Endodermal cell (in vitro differentiated cells): ENCODE measurements at regions not wholly inside any gene's neighbourhood (a gene's known extent, or its start where the extent isn't known, plus 50 kb on each side); places are given as distances from the start of the nearest gene placed in this dataset.

ENCODE experiments used
- DNase-seq: peaks from one replicate; pipeline ENCODE4 v3.0.0-alpha.2; 2017
- H3K27ac ChIP-seq: 2 replicates; pipeline ENCODE4 v1.5.1; 2013; ENCODE audit warnings: mild to moderate bottlenecking, low read depth, low read length, moderate library complexity
- H3K27me3 ChIP-seq: 2 replicates; pipeline ENCODE4 v1.6.1; 2013; ENCODE audit warnings: mild to moderate bottlenecking, low read length, moderate library complexity; ENCODE audit not compliant: insufficient read depth, control insufficient read depth, poor library complexity, severe bottlenecking
- H3K36me3 ChIP-seq: 2 replicates; pipeline ENCODE4 v1.7.0; 2013; ENCODE audit warnings: mild to moderate bottlenecking, low read length, moderate library complexity; ENCODE audit not compliant: control insufficient read depth, insufficient read depth
- H3K4me1 ChIP-seq: one replicate; pipeline ENCODE4 v1.7.0; 2013; ENCODE audit warnings: low read length; ENCODE audit not compliant: control insufficient read depth, insufficient read depth
- H3K4me3 ChIP-seq: 2 replicates; pipeline ENCODE4 v1.5.1; 2013; ENCODE audit warnings: mild to moderate bottlenecking, low read length, moderate library complexity
- H3K9ac ChIP-seq: 2 replicates; pipeline ENCODE4 v1.6.1; 2013; ENCODE audit warnings: mild to moderate bottlenecking, low read length, moderate library complexity; ENCODE audit not compliant: poor library complexity, severe bottlenecking; ENCODE audit errors: extremely low read depth
- H3K9me3 ChIP-seq: 2 replicates; pipeline ENCODE4 v1.6.1; 2013; ENCODE audit warnings: mild to moderate bottlenecking, low read length, moderate library complexity; ENCODE audit not compliant: control insufficient read depth
- H3K27ac Mint-ChIP-seq: 2 replicates; pipeline ENCODE4 v1.8.0; 2020; ENCODE audit warnings: mixed read lengths
- H3K27me3 Mint-ChIP-seq: 2 replicates; pipeline ENCODE4 v1.8.0; 2021; ENCODE audit warnings: mild to moderate bottlenecking, mixed read lengths; ENCODE audit not compliant: insufficient read depth
- H3K36me3 Mint-ChIP-seq: 2 replicates; pipeline ENCODE4 v1.8.0; 2020; ENCODE audit warnings: low read depth, mixed read lengths
- H3K4me1 Mint-ChIP-seq: 2 replicates; pipeline ENCODE4 v1.8.0; 2020; ENCODE audit warnings: mixed read lengths
- H3K4me3 Mint-ChIP-seq: 2 replicates; pipeline ENCODE4 v1.8.0; 2020; ENCODE audit warnings: mild to moderate bottlenecking, moderate library complexity, mixed read lengths
- H3K9me3 Mint-ChIP-seq: 2 replicates; pipeline ENCODE4 v1.8.0; 2020; ENCODE audit warnings: mild to moderate bottlenecking, mixed read lengths
- WGBS, 2 experiments: methylation state at CpG; one replicate each; pipeline versions ENCODE4 v1.1.5 to v1.1.7; 2013; ENCODE audit warnings: missing lambda C conversion rate in 2 of 2, mixed read lengths in 1 of 2; ENCODE audit not compliant: insufficient coverage in 1 of 2, insufficient read length in 1 of 2; 5-methylcytosine and 5-hydroxymethylcytosine counted together
- TF ChIP-seq, protein P1 (sequence below): fragments of 200-600 bp; sonication (generic); conservative IDR thresholded peaks from 2 replicates; pipeline ENCODE4 v1.5.0; 2021; ENCODE audit warnings: antibody characterized with exemption, mild to moderate bottlenecking

DNA sequence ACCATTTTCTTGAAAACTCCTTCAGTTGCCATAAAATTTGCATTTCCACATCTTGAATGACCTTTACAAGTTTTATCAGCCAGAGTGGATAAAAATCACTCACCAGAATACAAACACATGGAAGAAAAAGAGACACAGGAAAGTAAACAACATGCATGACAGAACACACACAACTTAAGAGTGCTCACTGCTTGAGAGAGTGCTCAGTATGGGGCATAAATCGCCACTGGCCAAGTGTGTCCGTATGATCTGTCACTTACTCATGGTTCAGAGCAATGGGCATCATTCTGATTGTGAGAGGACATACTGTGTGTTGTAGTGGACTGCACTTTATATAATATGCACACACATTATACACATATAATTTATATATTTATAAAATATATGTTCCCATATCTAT is 155.6 kb upstream of the NTRK2 start:
- Histone ChIP-seq H3K4me1 (no peaks in the 10 kb centered on the region), H3K27ac (no peak overlapping the region), H3K9me3 (peaks cover 13% of the 10 kb centered on the region), H3K27me3 (no peaks in the 10 kb centered on the region), H3K36me3 (no peaks in the 10 kb centered on the region), H3K9ac (no peak overlapping the region), H3K4me3 (no peak overlapping the region)
- no peak for DNase-seq
- peaks cover 8% of the 10 kb centered on the region for H3K4me1 Mint-ChIP-seq
- peaks cover 1% of the 10 kb centered on the region for H3K27me3 Mint-ChIP-seq
- WGBS, 2 experiments, result 98% methylated on average over 2 of the region's 2 CpGs; no CpG with 5 or more reads in 1 of the 2 experiments
- H3K4me3 Mint-ChIP-seq, result no peak overlapping the region
- H3K27ac Mint-ChIP-seq, result no peak overlapping the region
- H3K36me3 Mint-ChIP-seq, result no peaks in the 10 kb centered on the region
- TF ChIP-seq, protein P1, sequence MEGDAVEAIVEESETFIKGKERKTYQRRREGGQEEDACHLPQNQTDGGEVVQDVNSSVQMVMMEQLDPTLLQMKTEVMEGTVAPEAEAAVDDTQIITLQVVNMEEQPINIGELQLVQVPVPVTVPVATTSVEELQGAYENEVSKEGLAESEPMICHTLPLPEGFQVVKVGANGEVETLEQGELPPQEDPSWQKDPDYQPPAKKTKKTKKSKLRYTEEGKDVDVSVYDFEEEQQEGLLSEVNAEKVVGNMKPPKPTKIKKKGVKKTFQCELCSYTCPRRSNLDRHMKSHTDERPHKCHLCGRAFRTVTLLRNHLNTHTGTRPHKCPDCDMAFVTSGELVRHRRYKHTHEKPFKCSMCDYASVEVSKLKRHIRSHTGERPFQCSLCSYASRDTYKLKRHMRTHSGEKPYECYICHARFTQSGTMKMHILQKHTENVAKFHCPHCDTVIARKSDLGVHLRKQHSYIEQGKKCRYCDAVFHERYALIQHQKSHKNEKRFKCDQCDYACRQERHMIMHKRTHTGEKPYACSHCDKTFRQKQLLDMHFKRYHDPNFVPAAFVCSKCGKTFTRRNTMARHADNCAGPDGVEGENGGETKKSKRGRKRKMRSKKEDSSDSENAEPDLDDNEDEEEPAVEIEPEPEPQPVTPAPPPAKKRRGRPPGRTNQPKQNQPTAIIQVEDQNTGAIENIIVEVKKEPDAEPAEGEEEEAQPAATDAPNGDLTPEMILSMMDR, result no peak
- H3K9me3 Mint-ChIP-seq, result peaks cover 22% of the 10 kb centered on the region

DNA sequence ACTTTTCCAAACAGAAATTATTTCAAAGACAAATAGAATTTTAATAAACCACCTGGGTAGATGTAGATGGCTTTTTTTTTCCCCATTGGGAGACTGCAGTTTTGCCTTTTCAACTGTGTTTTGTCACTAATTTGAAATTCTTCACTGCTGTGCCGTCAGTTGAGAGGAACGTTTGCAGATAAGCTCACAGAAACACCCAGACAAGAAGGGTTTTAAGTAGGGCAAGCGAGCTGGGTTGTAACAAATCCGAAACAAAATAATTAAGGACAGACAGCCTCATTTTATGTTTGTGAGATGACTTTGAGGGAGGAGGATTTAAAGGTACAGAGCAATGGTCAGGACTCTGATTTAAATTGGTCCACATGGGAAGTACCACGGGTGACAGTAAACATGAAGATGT is 155.1 kb upstream of the NTRK2 start:
- peaks cover 13% of the 10 kb centered on the region for H3K9me3 ChIP-seq
- H3K27me3 ChIP-seq, result no peaks in the 10 kb centered on the region
- no peak overlapping the region for H3K4me3 ChIP-seq
- Mint-ChIP-seq H3K36me3 (no peaks in the 10 kb centered on the region), H3K4me1 (peaks cover 8% of the 10 kb centered on the region), H3K9me3 (peaks cover 26% of the 10 kb centered on the region), H3K4me3 (no peak overlapping the region), H3K27ac (no peak overlapping the region), H3K27me3 (peaks cover 1% of the 10 kb centered on the region)
- no peaks in the 10 kb centered on the region for H3K36me3 ChIP-seq
- no peak overlapping the region for H3K9ac ChIP-seq
- 83 to 90% methylated on average over 5 of the region's 5 CpGs for WGBS, 2 experiments
- DNase-seq, result no peak
- H3K4me1 ChIP-seq, result no peaks in the 10 kb centered on the region
- H3K27ac ChIP-seq, result no peak overlapping the region
- TF ChIP-seq, protein P1, result no peak

DNA sequence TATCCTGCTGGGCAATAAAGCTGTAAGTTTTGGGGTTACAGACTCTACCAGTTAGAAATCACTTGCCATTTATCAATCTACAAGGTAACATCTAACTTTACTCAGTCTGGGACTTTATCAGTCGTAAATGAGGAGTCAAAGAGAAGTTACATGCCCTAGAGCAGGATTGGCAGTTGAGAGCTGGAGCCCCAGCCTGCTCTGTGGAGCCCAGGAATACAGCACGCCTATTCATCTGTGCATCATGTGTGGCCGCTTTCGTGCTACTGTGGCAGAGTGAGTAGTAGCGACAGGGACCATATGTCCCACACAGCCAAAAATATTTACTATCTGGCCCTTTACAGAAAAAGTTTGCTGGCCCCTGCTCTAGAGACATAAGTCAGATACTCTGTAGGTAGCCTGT is 152.5 kb upstream of the NTRK2 start:
- 87 to 94% methylated on average over 3 to 5 of the region's 5 CpGs for WGBS, 2 experiments
- Mint-ChIP-seq H3K4me1 (peaks cover 8% of the 10 kb centered on the region), H3K36me3 (no peaks in the 10 kb centered on the region), H3K9me3 (peaks cover 26% of the 10 kb centered on the region), H3K27me3 (peaks cover 1% of the 10 kb centered on the region), H3K4me3 (no peak overlapping the region), H3K27ac (no peak overlapping the region)
- no peak overlapping the region for H3K9ac ChIP-seq
- no peak overlapping the region for H3K27ac ChIP-seq
- no peak for DNase-seq
- TF ChIP-seq, protein P1, result no peak
- H3K36me3 ChIP-seq, result no peaks in the 10 kb centered on the region
- no peaks in the 10 kb centered on the region for H3K4me1 ChIP-seq
- no peaks in the 10 kb centered on the region for H3K27me3 ChIP-seq
- peaks cover 13% of the 10 kb centered on the region for H3K9me3 ChIP-seq
- no peak overlapping the region for H3K4me3 ChIP-seq
